ENCODE measurements at regions not wholly inside any gene's neighbourhood (a gene's known extent, or its start where the extent isn't known, plus 50 kb on each side); places are given as distances from the start of the nearest gene placed in this dataset.

DNA sequence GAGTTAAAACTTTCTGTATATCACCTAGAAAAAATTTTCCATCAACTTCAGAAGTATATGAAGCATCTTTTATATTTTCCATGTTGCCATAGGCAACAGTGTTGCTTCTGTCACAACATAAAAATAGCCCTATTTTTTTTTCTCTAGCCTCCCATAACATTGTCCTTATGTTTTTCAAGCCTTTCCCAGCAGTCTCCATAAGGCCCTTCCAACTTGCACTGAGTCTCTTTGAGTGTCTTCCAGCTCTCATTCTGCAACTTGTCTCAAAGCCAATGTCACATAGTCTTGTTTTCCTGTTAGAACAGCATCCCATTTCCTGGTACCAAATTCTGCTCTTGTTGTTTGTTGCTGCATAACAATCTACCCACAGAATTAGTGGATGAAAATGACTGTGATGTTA is 1055.5 kb upstream of the GHITM start:
- Histone ChIP-seq H3K9me3 (ENCODE audit: control insufficient read depth, insufficient read depth, low read depth, low read length) (peaks cover 16% of the 10 kb centered on the region), H3K27ac (ENCODE audit: low read depth, low read length) (no peak overlapping the region), H3K27me3 (ENCODE audit: control insufficient read depth, insufficient read depth, low read length) (no peaks in the 10 kb centered on the region), H3K4me3 (ENCODE audit: low read depth, low read length) (no peak overlapping the region), H3K36me3 (ENCODE audit: control insufficient read depth, insufficient read depth, low read length) (no peaks in the 10 kb centered on the region; the same call in 1 of the 2 replicates), H3K4me1 (ENCODE audit: control insufficient read depth, insufficient read depth, low read length) (peaks cover 5% of the 10 kb centered on the region), H3K9ac (ENCODE audit: low read length) (no peak overlapping the region)

DNA sequence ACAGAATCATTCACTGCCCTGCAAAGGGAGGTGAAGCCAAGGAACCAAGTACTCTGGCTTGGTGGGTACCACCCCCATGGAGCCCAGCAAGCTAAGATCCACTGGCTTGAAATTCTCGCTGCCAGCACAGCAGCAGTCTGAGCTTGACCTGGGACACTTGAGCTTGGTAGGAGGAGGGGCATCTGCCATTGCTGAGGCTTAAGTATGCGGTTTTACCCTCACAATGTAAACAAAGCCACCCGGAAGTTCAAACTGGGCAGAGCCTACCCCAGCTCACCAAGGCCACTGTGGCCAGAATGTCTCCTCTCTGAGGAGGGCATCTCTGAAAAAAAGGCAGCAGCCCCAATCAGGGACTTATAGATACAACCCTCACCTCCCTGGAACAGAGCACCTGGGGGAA is 1050.0 kb upstream of the GHITM start:
- H3K4me1 ChIP-seq (ENCODE audit: control insufficient read depth, insufficient read depth, low read length): no peaks in the 10 kb centered on the region
- no peak overlapping the region for H3K27ac ChIP-seq (ENCODE audit: low read depth, low read length)
- H3K36me3 ChIP-seq (ENCODE audit: control insufficient read depth, insufficient read depth, low read length): no peaks in the 10 kb centered on the region
- no peaks in the 10 kb centered on the region for H3K27me3 ChIP-seq (ENCODE audit: control insufficient read depth, insufficient read depth, low read length)
- H3K9me3 ChIP-seq (ENCODE audit: control insufficient read depth, insufficient read depth, low read depth, low read length): no peaks in the 10 kb centered on the region; the same call in 1 of the 2 replicates
- H3K4me3 ChIP-seq (ENCODE audit: low read depth, low read length): no peak overlapping the region
- no peak overlapping the region for H3K9ac ChIP-seq (ENCODE audit: low read length)

DNA sequence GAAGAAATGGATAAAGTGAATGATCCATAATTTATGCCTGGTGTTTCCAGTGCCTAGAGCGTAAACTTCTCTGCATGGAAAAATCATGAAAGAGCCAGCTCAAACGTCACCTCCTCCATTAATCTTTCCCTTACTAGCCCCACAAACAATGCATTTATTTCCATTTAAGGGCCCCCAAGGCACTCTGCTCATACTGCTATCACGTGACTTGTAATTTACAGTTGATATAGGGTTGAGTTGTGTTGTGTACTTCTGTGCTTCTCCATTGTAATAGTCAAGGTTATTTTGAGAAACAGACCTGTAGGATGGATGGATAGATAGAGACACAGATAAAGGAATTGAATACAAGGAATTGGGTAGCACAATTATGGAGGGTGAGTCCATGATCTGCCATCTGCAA is 1034.7 kb upstream of the GHITM start:
- Histone ChIP-seq H3K36me3 (ENCODE audit: control insufficient read depth, insufficient read depth, low read length) (no peaks in the 10 kb centered on the region), H3K27ac (ENCODE audit: low read depth, low read length) (no peak overlapping the region)

DNA sequence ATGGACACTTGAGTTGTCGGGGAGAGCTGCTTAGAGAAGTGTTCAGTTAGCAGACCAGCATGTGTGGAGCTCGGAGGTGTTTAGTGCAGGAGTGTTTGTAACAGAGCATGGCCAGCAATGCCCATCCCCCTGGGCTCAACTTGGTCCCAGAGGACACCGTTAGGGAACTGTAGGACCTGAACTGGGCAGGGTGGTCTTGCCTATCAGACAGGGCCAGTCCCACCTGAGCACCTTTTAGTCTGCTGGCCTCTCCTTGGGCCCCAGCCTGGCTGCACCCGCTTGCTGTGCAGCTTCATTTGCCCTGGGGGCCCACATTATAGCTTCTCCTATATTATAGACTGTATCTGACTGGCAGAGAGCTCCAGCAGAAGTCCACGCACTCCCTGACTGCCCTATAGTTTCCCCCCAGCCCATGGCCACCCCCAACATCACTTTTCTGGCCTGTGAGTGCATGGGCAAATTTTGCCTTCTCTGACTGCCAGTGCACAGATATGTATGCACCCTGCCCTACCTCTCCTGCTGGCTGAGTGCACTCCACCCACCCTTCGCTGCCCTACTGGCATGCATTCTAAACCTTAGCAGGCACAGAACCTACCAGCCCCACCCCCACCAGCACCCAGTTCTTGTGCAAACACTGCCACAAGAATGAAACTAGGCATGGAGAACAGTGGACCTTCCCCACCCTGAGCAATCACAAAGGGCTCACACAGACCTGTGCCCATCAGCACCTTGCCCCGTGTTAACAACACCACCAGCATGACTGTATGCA is 1030.6 kb upstream of the GHITM start:
- Histone ChIP-seq H3K27ac (ENCODE audit: low read depth, low read length) (no peak overlapping the region), H3K36me3 (ENCODE audit: control insufficient read depth, insufficient read depth, low read length) (no peaks in the 10 kb centered on the region), H3K9me3 (ENCODE audit: control insufficient read depth, insufficient read depth, low read depth, low read length) (peaks cover 13% of the 10 kb centered on the region; the same call in 1 of the 2 replicates), H3K4me1 (ENCODE audit: control insufficient read depth, insufficient read depth, low read length) (no peaks in the 10 kb centered on the region), H3K4me3 (ENCODE audit: low read depth, low read length) (no peak overlapping the region), H3K27me3 (ENCODE audit: control insufficient read depth, insufficient read depth, low read length) (no peaks in the 10 kb centered on the region), H3K9ac (ENCODE audit: low read length) (no peak overlapping the region)

More for the DNA sequence above, 1034.7 kb upstream of the GHITM start:
- no peak overlapping the region for H3K9ac ChIP-seq (ENCODE audit: low read length)
- no peak overlapping the region for H3K4me3 ChIP-seq (ENCODE audit: low read depth, low read length)
- no peaks in the 10 kb centered on the region for H3K4me1 ChIP-seq (ENCODE audit: control insufficient read depth, insufficient read depth, low read length)
- 0 out of 2 replicates have a peak, but pooled peaks cover 3% of the 10 kb centered on the region for H3K9me3 ChIP-seq (ENCODE audit: control insufficient read depth, insufficient read depth, low read depth, low read length)
- no peaks in the 10 kb centered on the region for H3K27me3 ChIP-seq (ENCODE audit: control insufficient read depth, insufficient read depth, low read length)

DNA sequence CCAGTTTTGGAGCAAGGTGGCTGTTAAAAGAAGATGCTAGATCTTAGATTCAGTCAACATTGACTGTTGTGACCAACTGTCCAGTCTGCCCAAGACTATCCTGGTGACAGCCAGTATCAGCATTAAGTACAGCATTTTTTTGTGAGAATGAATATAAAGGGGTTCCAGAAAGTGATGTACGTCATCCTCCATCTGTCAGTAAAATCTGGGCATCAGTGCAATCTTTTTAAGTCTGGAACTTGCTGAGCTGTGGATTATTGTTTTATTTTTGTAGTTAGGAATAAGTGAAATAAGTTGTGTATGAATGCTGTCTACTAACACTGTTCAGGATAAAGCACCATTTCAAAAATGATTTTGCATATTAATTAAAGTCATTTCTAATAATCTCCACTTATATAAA is 1020.0 kb upstream of the GHITM start:
- Histone ChIP-seq H3K9me3 (ENCODE audit: control insufficient read depth, insufficient read depth, low read depth, low read length) (no peaks in the 10 kb centered on the region), H3K27me3 (ENCODE audit: control insufficient read depth, insufficient read depth, low read length) (no peaks in the 10 kb centered on the region), H3K4me1 (ENCODE audit: control insufficient read depth, insufficient read depth, low read length) (no peaks in the 10 kb centered on the region), H3K36me3 (ENCODE audit: control insufficient read depth, insufficient read depth, low read length) (no peaks in the 10 kb centered on the region), H3K27ac (ENCODE audit: low read depth, low read length) (no peak overlapping the region), H3K9ac (ENCODE audit: low read length) (no peak overlapping the region), H3K4me3 (ENCODE audit: low read depth, low read length) (no peak overlapping the region)

DNA sequence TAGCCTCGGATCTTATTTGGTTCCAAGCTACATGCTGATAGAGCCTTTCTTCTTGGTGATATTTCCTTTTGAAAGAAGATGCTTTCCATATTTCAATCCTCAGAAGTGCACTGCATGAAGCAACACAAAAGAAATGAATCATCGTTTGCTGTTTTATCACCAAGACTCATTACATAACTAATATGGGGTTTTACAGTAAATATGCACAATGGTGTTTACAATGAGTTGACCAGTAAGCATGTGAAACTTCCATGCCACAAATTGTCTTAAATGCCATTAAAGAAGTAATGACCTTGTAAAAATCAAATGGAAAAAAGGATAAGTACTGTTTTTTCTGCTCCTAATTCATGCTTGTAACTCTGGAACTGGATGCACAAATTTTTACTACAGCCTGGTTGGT is 1017.0 kb upstream of the GHITM start:
- no peaks in the 10 kb centered on the region for H3K36me3 ChIP-seq (ENCODE audit: control insufficient read depth, insufficient read depth, low read length)
- no peak overlapping the region for H3K27ac ChIP-seq (ENCODE audit: low read depth, low read length)
- no peak overlapping the region for H3K9ac ChIP-seq (ENCODE audit: low read length)
- H3K4me3 ChIP-seq (ENCODE audit: low read depth, low read length): no peak overlapping the region
- no peaks in the 10 kb centered on the region for H3K4me1 ChIP-seq (ENCODE audit: control insufficient read depth, insufficient read depth, low read length)
- H3K9me3 ChIP-seq (ENCODE audit: control insufficient read depth, insufficient read depth, low read depth, low read length): no peaks in the 10 kb centered on the region
- no peaks in the 10 kb centered on the region for H3K27me3 ChIP-seq (ENCODE audit: control insufficient read depth, insufficient read depth, low read length)

DNA sequence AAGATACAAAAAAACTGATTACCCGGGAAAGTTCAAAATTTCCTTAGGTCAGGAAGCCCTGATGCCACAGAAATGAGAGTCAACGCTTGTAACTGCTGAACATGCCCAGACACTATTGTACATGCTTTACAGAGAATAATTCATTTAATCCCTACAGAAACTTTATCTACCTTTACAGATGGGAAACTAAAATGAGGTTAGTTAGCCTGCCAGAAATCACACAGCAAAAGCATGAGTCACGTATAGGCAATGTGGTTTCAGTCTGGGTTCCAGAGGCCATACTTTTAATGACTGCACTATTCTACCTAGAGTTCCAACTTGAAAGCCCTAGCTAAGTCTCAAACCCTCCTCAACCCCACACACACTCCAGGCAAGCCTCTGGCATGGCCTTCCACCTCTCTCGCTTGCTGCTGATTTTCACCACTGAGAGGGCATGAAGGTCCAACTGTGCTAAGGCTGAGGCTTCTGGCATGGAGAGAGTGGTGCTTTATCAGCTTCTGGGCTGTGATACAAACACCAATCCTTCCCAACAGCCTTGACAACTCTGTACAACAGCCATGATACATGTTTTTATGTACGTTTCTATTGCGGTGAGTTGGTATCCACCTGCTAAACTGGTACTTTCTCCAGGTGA is 1011.2 kb upstream of the GHITM start:
- Histone ChIP-seq H3K27me3 (ENCODE audit: control insufficient read depth, insufficient read depth, low read length) (no peaks in the 10 kb centered on the region), H3K9me3 (ENCODE audit: control insufficient read depth, insufficient read depth, low read depth, low read length) (no peaks in the 10 kb centered on the region), H3K27ac (ENCODE audit: low read depth, low read length) (no peak overlapping the region), H3K9ac (ENCODE audit: low read length) (no peak overlapping the region), H3K4me3 (ENCODE audit: low read depth, low read length) (no peak overlapping the region), H3K4me1 (ENCODE audit: control insufficient read depth, insufficient read depth, low read length) (no peaks in the 10 kb centered on the region), H3K36me3 (ENCODE audit: control insufficient read depth, insufficient read depth, low read length) (no peaks in the 10 kb centered on the region)

DNA sequence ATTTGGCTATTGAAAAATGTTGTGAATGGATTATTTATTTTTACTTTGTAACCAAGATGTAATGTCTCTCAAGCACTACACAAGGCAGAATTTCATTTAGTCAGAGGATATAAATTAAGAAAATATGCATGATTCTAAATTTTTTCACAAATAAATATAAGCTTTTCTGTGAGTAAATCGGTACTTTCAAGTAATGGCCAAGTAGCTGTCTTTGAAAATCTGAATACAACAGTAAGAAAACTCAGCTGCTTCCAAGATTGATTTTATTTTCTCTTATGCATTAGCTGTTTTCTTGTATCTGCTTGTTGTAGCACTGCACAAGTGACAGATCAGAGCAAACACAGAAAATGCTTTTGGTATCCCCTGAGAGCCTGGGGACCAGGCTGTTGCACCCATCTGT is 998.5 kb upstream of the GHITM start:
- H3K27ac ChIP-seq (ENCODE audit: low read depth, low read length): no peak overlapping the region
- no peak overlapping the region for H3K9ac ChIP-seq (ENCODE audit: low read length)
- no peaks in the 10 kb centered on the region for H3K4me1 ChIP-seq (ENCODE audit: control insufficient read depth, insufficient read depth, low read length)
- H3K9me3 ChIP-seq (ENCODE audit: control insufficient read depth, insufficient read depth, low read depth, low read length): no peaks in the 10 kb centered on the region
- no peaks in the 10 kb centered on the region for H3K36me3 ChIP-seq (ENCODE audit: control insufficient read depth, insufficient read depth, low read length)
- H3K4me3 ChIP-seq (ENCODE audit: low read depth, low read length): no peak overlapping the region
- no peaks in the 10 kb centered on the region for H3K27me3 ChIP-seq (ENCODE audit: control insufficient read depth, insufficient read depth, low read length)

DNA sequence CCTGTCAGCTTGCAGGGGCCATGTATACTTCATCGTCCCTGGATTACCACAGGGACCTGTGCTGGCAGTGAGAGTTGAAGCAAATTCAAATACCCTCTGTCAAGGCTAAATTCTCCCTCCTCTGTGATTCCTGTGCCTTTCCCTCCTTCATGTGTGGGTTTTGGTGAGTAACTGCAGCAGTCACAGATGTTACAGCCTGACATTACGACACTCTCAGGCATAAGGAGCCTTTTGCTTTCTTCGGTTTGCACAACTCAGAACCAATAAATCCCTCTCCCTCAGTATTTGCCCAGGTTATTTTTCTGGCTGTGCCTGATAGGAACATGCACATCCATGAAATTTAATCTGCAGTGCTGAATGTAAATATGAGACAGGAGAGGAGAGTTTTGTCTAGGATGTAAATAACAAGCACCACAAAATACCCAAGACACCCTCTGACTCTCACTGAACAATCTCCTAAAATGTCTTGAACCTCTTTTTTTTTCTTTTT is 997.2 kb upstream of the GHITM start:
- Histone ChIP-seq H3K36me3 (ENCODE audit: control insufficient read depth, insufficient read depth, low read length) (no peaks in the 10 kb centered on the region), H3K9ac (ENCODE audit: low read length) (no peak overlapping the region), H3K9me3 (ENCODE audit: control insufficient read depth, insufficient read depth, low read depth, low read length) (no peaks in the 10 kb centered on the region), H3K27me3 (ENCODE audit: control insufficient read depth, insufficient read depth, low read length) (no peaks in the 10 kb centered on the region), H3K27ac (ENCODE audit: low read depth, low read length) (no peak overlapping the region), H3K4me3 (ENCODE audit: low read depth, low read length) (no peak overlapping the region), H3K4me1 (ENCODE audit: control insufficient read depth, insufficient read depth, low read length) (no peaks in the 10 kb centered on the region)

DNA sequence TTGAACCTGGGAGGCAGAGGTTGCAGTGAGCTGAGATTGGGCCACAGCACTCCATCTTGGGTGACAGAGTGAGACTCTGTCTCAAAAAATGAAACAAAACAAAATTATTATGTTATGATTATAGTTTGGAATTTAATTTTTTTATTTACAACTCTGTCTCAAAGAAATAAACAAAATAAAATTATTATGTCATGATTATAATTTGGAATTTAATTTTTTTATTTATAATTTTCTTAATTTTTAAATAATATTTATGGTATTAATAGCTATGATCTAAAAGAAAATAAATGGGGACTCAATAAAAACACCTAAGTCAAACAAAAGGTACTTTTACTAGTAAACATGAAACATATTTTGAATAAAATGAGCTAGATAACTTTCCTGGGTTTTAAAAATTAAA is 994.8 kb upstream of the GHITM start:
- no peaks in the 10 kb centered on the region for H3K36me3 ChIP-seq (ENCODE audit: control insufficient read depth, insufficient read depth, low read length)
- no peaks in the 10 kb centered on the region for H3K9me3 ChIP-seq (ENCODE audit: control insufficient read depth, insufficient read depth, low read depth, low read length)
- no peak overlapping the region for H3K4me3 ChIP-seq (ENCODE audit: low read depth, low read length)
- no peaks in the 10 kb centered on the region for H3K4me1 ChIP-seq (ENCODE audit: control insufficient read depth, insufficient read depth, low read length)
- no peak overlapping the region for H3K9ac ChIP-seq (ENCODE audit: low read length)
- H3K27ac ChIP-seq (ENCODE audit: low read depth, low read length): no peak overlapping the region
- H3K27me3 ChIP-seq (ENCODE audit: control insufficient read depth, insufficient read depth, low read length): no peaks in the 10 kb centered on the region

DNA sequence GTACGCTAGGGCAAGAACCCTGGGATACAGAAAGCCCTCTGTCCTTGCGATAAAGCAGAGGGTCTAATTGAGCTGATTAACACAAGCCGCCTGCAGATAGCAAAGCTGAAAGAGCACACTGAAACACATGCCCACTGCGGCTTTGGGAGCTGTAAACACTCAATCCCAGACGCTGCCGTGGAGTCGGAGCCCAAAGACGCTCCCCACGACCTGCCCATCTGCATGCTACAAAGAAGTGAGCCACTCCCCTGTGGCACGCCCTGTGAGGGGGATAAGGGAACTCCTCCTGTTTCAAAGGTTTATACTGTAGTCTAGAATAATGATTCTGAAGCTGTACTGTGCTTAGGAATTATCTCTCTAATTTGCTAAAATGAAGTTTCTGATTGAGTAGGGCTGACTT is 985.6 kb upstream of the GHITM start:
- H3K36me3 ChIP-seq (ENCODE audit: control insufficient read depth, insufficient read depth, low read length): no peaks in the 10 kb centered on the region
- H3K4me1 ChIP-seq (ENCODE audit: control insufficient read depth, insufficient read depth, low read length): peaks cover 4% of the 10 kb centered on the region; the same call in 1 of the 2 replicates
- no peaks in the 10 kb centered on the region for H3K27me3 ChIP-seq (ENCODE audit: control insufficient read depth, insufficient read depth, low read length)
- H3K9me3 ChIP-seq (ENCODE audit: control insufficient read depth, insufficient read depth, low read depth, low read length): no peaks in the 10 kb centered on the region
- H3K4me3 ChIP-seq (ENCODE audit: low read depth, low read length): no peak overlapping the region
- H3K9ac ChIP-seq (ENCODE audit: low read length): no peak overlapping the region
- H3K27ac ChIP-seq (ENCODE audit: low read depth, low read length): no peak overlapping the region

Measured in HUES6 (cell line).